Activated CD8-positive, alpha-beta memory T cell treated with anti-CD3 and anti-CD28 coated beads for 36 hours (primary cell): ENCODE measurements at regions not wholly inside any gene's neighbourhood (a gene's known extent, or its start where the extent isn't known, plus 50 kb on each side); places are given as distances from the start of the nearest gene placed in this dataset.

ENCODE experiments used
- CTCF ChIA-PET: fragments of 350-600 bp; sonication (Branson Sonifier 250); formaldehyde crosslinking; loops from one replicate; lab custom pipeline; 2021; ENCODE audit warnings: antibody characterized with exemption; lab: Charles Lee
- POLR2A ChIA-PET: fragments of 350-600 bp; sonication (Branson Sonifier 250); formaldehyde crosslinking; loops from one replicate; lab custom pipeline; 2021; ENCODE audit warnings: antibody characterized with exemption; lab: Charles Lee

- CTCF ChIA-PET: no interaction called here
- POLR2A ChIA-PET: no interaction called here
These were observed 107.7 kb upstream of the RPS6KA3 start for GRCh38 chrX:20374450-20374849.

GRCh38 chrX:20373063-20373462, 106.4 kb upstream of the RPS6KA3 start:
- CTCF ChIA-PET: no interaction called here
- POLR2A ChIA-PET: no interaction called here

DNA sequence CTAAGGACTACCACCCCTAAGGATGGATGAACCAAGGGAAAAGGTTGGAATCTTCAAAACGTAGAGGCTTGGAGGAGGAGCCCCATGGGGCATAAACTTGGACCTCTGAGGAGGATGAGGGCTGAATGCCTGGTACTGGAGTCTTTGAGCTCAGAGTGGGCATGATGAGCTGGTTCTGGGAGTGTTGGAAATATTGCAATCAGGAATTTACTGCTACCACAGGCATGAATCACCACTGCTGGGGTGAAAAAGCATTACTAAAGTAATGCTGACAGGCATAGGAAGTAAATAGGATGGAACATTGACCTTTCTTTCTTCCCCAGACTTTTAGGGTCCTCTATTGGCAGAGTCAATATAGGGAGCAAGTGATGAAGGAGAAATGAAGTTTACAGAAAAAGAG, 105.8 kb upstream of the RPS6KA3 start:
- ChIA-PET POLR2A (no interaction called here), CTCF (no interaction called here)

GRCh38 chrX:20369468-20369867, 102.8 kb upstream of the RPS6KA3 start:
- ChIA-PET CTCF (no interaction called here), POLR2A (no interaction called here)

DNA sequence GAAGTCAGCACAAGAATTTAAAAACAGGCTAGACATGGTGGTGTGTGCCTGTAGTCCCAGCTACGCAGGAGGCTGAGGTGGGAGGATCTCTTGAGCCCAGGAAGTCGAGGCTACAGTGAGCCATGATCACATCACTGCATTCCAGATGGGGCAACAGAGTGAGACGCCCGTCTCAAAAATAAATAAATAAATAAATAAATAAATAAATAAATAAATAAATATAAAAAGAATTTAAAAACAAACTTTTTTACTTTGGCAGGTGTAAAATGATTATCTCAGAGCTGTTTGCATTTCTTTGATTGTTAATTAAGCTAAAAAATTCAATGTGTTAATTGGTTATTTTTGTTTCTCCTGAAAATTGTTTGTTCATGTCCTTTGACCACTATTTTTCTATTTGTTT, 97.5 kb upstream of the RPS6KA3 start:
- POLR2A ChIA-PET: no interaction called here
- CTCF ChIA-PET: no interaction called here

- ChIA-PET POLR2A (no interaction called here), CTCF (no interaction called here)
These were observed 96.6 kb upstream of the RPS6KA3 start for GRCh38 chrX:20363275-20363674.

- CTCF ChIA-PET: no interaction called here
These were observed 95.9 kb upstream of the RPS6KA3 start for GRCh38 chrX:20362268-20363267.

GRCh38 chrX:20361890-20362262, 95.2 kb upstream of the RPS6KA3 start:
- ChIA-PET POLR2A (no interaction called here), CTCF (no interaction called here)

More at GRCh38 chrX:20362268-20363267, 95.9 kb upstream of the RPS6KA3 start:
- POLR2A ChIA-PET: no interaction called here

DNA sequence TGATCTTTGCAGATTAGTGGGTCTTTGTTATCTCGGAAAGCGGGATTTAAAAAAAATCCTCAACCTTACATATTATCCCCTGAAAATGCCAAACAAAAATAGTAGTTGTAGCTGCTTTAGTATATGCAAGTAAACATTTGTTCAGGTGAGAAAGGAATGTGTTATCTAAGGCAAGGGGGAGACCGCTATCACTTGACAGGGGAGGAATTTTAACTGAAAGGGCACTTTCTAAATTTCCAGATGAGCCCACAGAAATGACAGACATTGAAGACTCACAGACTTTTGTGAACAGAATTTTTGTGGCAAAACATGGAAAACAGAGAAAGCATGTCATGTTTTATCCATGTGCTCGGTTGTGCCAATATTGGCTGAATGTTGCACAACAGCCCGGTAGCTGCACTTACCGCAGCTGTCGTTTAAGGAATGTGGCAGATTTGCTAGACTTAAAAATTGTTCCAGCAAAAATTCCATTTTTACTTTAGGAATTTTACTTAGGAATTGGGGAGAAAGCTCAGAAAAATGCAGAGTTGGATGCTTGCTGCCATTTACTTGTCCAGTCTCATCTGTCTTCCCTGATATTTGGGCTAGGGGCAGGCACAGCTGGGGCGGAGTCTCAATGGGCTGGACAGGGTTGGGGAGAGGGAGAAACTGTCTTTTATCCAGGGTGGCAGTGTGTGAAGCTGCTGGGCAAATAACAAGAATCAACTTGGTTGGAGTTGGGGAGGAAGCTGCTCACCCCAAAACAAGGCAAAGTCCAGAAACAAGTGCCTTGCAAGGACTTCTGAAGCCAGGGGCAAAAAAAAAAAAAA, 94.6 kb upstream of the RPS6KA3 start:
- ChIA-PET POLR2A (no interaction called here), CTCF (no interaction called here)

DNA sequence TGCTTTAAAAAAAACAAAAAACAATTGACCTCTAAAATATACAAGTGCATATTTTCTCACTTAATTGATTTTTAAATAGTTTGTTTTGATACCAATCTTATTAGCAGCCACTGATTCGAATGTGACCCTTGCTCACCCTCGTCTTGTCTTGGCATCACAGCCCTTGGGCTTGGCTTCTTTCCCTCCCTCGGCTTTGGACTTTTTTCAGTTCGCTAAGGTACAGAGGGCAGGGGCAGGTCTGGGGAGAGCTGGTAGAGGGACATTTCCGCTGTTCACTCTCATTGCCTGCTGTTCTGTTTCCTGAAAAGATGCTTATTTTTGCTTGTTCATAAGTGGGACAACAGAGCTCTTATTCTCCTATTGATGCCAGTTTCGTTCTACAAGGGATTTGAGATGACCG, 88.5 kb upstream of the RPS6KA3 start:
- POLR2A ChIA-PET: no interaction called here
- CTCF ChIA-PET: no interaction called here

GRCh38 chrX:20354505-20354904, 87.8 kb upstream of the RPS6KA3 start:
- ChIA-PET POLR2A (no interaction called here), CTCF (no interaction called here)

- ChIA-PET CTCF (no interaction called here), POLR2A (no interaction called here)
These were observed 86.2 kb upstream of the RPS6KA3 start for GRCh38 chrX:20352935-20353336.

DNA sequence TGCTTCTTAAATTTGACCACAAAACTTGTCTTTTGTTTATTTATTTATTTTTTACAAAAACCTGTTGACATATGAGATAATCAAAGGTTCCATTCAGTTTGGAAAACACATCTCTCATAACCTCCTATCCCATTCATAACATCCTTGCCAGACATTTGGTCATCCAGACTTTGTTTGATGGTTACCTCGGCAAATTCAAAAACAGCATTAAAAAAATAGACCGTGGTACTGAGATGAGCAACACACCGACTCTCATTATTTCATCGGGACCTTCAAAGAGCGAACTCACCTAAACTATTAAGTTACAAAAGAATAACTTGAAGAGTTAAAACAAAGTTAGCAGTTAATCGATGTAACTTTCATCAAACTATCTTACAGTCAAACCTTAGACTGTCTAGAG, 85.8 kb upstream of the RPS6KA3 start:
- CTCF ChIA-PET: no interaction called here
- POLR2A ChIA-PET: no interaction called here

- CTCF ChIA-PET: no interaction called here
- POLR2A ChIA-PET: no interaction called here
These were observed 83.9 kb upstream of the RPS6KA3 start for GRCh38 chrX:20350596-20350995.

GRCh38 chrX:20348139-20348538, 81.4 kb upstream of the RPS6KA3 start:
- POLR2A ChIA-PET: no interaction called here
- CTCF ChIA-PET: no interaction called here

- CTCF ChIA-PET: no interaction called here
- POLR2A ChIA-PET: no interaction called here
These were observed 80.8 kb upstream of the RPS6KA3 start for GRCh38 chrX:20347481-20347880.

DNA sequence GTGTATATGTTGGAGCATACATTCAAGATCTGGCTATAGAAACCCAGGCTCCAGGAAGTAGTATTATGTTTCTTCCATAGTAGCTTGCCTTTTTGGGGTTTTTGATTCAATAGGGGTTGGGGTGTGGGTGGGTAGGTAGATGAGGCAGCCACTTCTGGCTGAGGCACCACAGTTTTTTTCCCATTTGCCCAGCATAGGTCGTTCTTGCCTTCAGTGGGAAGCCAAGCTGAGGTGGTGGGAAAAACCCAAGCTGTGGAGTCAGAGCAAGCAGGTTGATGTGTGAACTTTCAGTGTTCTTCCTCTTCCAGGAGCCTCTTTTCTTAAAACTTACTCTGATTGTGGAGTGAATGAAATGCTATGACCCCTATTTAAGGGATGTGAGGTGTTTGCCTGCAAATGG, 67.0 kb upstream of the RPS6KA3 start:
- ChIA-PET POLR2A (no interaction called here), CTCF (interaction anchor here (1.2 kb wide), 1 partner anchor 26 kb away, joined by 3 read pairs; no protein-coding TSS in a partner anchor)

- CTCF ChIA-PET: no interaction called here
- POLR2A ChIA-PET: no interaction called here
These were observed 63.8 kb upstream of the RPS6KA3 start for GRCh38 chrX:20330545-20330944.

- ChIA-PET POLR2A (no interaction called here), CTCF (no interaction called here)
These were observed 62.7 kb upstream of the RPS6KA3 start for GRCh38 chrX:20329435-20329834.

GRCh38 chrX:20325786-20326388, 59.2 kb upstream of the RPS6KA3 start:
- CTCF ChIA-PET: no interaction called here
- POLR2A ChIA-PET: no interaction called here
